H1 (cell line): ENCODE measurements at regions not wholly inside any gene's neighbourhood (a gene's known extent, or its start where the extent isn't known, plus 50 kb on each side); places are given as distances from the start of the nearest gene placed in this dataset.

Source experiments
- EGR1 ChIP-seq: IDR thresholded peaks from 2 replicates; pipeline ENCODE4 v1.6.1; 2011; ENCODE audit warnings: low read depth, low read length, borderline replicate concordance
- POLR2A ChIP-seq, 2 experiments: IDR thresholded peaks; 1 replicate in 1 of 2; 2 replicates in 1 of 2; pipeline ENCODE4 v1.6.1; 2011; ENCODE audit warnings: low read depth in 2 of 2, low read length in 2 of 2, mild to moderate bottlenecking in 2 of 2; ENCODE audit errors: control extremely low read depth in 1 of 2
- POLR2AphosphoS5 ChIP-seq: IDR thresholded peaks from 2 replicates; pipeline ENCODE4 v1.6.1; 2011; ENCODE audit warnings: low read depth, low read length
- RAD21 ChIP-seq, 2 experiments: IDR thresholded peaks in 1 of 2; conservative IDR thresholded peaks in 1 of 2; 2 replicates each; pipeline ENCODE4 v1.6.1; 2011; ENCODE audit warnings: low read depth in 2 of 2, low read length in 2 of 2, improper control_type of control experiment in 1 of 2, inconsistent platforms in 1 of 2, mild to moderate bottlenecking in 1 of 2, moderate library complexity in 1 of 2
- SIN3A ChIP-seq, 2 experiments: IDR thresholded peaks in 1 of 2; conservative IDR thresholded peaks in 1 of 2; 2 replicates each; pipeline ENCODE4 v1.6.1; 2011 to 2012; ENCODE audit warnings: low read length in 2 of 2, improper control_type of control experiment in 1 of 2, low read depth in 1 of 2, mild to moderate bottlenecking in 1 of 2
- TAF1 ChIP-seq: IDR thresholded peaks from 2 replicates; pipeline ENCODE4 v1.6.1; 2011; ENCODE audit warnings: mild to moderate bottlenecking, low read depth, low read length
- YY1 ChIP-seq: IDR thresholded peaks from 2 replicates; pipeline ENCODE4 v1.6.1; 2011; ENCODE audit warnings: low read depth, mild to moderate bottlenecking, low read length
- TF ChIP-seq, protein P1 (sequence below), 3 experiments: IDR thresholded peaks; 1 replicate in 2 of 3; 2 replicates in 1 of 3; pipeline versions ENCODE4 v1.5.1 to v1.6.1; 2011; ENCODE audit warnings: low read length in 3 of 3, mild to moderate bottlenecking in 3 of 3, inconsistent platforms in 2 of 3, low read depth in 1 of 3, moderate library complexity in 1 of 3; ENCODE audit not compliant: insufficient read depth in 1 of 3; ENCODE audit errors: control extremely low read depth in 1 of 3
- TF ChIP-seq, protein P2 (sequence below): IDR thresholded peaks from 2 replicates; pipeline ENCODE4 v1.6.1; 2012; ENCODE audit warnings: inconsistent platforms
- TF ChIP-seq, protein P3 (sequence below): IDR thresholded peaks from 2 replicates; pipeline ENCODE4 v1.6.1; 2011; ENCODE audit warnings: low read depth, mild to moderate bottlenecking, low read length; ENCODE audit not compliant: insufficient read depth

DNA sequence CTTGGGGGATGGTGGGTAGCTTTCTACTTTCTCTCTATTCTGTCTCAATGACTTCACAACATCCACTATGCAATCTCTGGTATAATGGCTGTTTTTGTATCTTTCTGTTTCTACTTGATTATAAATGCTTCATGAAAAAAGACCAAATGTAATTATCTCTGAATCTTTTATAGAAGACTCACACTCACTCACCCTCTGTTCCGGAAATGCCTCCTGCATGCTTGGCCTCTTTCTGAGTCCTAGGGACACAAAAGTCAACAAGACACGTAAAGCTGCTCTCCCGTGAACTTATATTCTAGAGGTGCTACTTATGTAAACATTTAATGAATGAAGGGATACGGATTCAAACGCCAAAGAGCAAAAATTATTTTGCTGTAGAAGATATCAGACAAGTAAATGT, 502.2 kb upstream of the SOX11 start:
- TF ChIP-seq, protein P1, sequence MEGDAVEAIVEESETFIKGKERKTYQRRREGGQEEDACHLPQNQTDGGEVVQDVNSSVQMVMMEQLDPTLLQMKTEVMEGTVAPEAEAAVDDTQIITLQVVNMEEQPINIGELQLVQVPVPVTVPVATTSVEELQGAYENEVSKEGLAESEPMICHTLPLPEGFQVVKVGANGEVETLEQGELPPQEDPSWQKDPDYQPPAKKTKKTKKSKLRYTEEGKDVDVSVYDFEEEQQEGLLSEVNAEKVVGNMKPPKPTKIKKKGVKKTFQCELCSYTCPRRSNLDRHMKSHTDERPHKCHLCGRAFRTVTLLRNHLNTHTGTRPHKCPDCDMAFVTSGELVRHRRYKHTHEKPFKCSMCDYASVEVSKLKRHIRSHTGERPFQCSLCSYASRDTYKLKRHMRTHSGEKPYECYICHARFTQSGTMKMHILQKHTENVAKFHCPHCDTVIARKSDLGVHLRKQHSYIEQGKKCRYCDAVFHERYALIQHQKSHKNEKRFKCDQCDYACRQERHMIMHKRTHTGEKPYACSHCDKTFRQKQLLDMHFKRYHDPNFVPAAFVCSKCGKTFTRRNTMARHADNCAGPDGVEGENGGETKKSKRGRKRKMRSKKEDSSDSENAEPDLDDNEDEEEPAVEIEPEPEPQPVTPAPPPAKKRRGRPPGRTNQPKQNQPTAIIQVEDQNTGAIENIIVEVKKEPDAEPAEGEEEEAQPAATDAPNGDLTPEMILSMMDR (IDR thresholded peaks at IDR 0.05; ENCODE audit: control extremely low read depth in 1 of 3, insufficient read depth in 1 of 3, low read depth in 1 of 3, low read length in 3 of 3): no peak
- TF ChIP-seq POLR2A (IDR thresholded peaks at IDR 0.05; ENCODE audit: control extremely low read depth in 1 of 2, low read depth in 2 of 2, low read length in 2 of 2) (no peak), RAD21 (IDR thresholded peaks at IDR 0.05 in 1 of 2, conservative IDR thresholded peaks at IDR 0.05 in 1 of 2; ENCODE audit: low read depth in 2 of 2, low read length in 2 of 2) (no peak), EGR1 (no peak), TAF1 (no peak), POLR2AphosphoS5 (no peak), YY1 (no peak), SIN3A (conservative IDR thresholded peaks at IDR 0.05 in 1 of 2, IDR thresholded peaks at IDR 0.05 in 1 of 2; ENCODE audit: low read depth in 1 of 2, low read length in 2 of 2) (no peak)
- TF ChIP-seq, protein P2, sequence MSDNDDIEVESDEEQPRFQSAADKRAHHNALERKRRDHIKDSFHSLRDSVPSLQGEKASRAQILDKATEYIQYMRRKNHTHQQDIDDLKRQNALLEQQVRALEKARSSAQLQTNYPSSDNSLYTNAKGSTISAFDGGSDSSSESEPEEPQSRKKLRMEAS: no peak
- TF ChIP-seq, protein P3, sequence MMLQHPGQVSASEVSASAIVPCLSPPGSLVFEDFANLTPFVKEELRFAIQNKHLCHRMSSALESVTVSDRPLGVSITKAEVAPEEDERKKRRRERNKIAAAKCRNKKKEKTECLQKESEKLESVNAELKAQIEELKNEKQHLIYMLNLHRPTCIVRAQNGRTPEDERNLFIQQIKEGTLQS: no peak
